ENCODE measurements at regions not wholly inside any gene's neighbourhood (a gene's known extent, or its start where the extent isn't known, plus 50 kb on each side); places are given as distances from the start of the nearest gene placed in this dataset.

DNA sequence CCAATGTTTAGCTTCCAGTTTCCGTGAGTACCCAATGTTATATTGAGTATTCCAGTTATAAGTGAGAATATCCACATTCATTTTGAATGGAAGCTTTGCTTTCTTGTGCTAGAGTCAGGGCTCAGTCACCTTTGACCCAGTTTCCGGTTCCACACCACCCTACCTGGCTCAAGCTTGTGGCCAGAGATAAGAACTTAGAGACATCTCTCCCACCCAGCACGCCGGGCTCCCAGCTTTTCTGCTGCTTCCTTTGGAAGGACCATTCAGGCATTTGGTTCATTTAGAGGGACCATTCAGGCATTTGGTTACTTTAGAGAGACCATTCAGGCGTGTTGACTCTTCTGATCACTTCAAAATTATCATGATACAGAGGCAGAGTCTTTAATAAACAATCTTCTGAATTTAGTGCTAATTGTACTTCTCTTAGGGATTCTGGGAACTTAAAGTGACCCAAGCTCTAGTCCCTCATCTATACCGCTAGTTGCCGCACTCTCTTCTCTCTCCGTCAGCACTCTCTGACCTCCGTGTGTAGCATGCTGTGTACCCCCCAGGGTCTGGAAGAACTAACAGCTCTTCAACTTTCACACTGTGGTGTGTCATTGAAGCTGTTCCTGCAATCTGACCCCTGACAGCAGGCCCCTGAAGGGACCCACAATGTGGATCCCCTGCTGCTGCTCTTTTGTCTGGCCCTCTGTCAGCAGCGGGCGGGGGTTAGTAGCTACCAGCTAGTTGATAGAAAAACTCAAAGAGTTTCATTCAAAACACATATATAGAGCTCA is 943.1 kb downstream of the ARAP2 start:
- Histone ChIP-seq H3K4me3 (no peak overlapping the region), H3K4me1 (no peaks in the 10 kb centered on the region), H3K9me3 (no peaks in the 10 kb centered on the region), H3K27ac (no peak overlapping the region), H3K36me3 (no peaks in the 10 kb centered on the region), H3K27me3 (no peaks in the 10 kb centered on the region)
- DNase-seq (no peak), ATAC-seq (no peak)
- in situ Hi-C loops (cut with MboI; ENCODE audit: low sequenced_read_pairs in 4 of 4) (loop anchor here in 1 of 4 donors (25.0 kb wide), 1 partner anchor 89 kb away; no protein-coding TSS in a partner anchor), intact Hi-C loops (cut with DNase I; ENCODE audit: low total_unique reads) (no loop called here)
- TF ChIP-seq, protein P1, sequence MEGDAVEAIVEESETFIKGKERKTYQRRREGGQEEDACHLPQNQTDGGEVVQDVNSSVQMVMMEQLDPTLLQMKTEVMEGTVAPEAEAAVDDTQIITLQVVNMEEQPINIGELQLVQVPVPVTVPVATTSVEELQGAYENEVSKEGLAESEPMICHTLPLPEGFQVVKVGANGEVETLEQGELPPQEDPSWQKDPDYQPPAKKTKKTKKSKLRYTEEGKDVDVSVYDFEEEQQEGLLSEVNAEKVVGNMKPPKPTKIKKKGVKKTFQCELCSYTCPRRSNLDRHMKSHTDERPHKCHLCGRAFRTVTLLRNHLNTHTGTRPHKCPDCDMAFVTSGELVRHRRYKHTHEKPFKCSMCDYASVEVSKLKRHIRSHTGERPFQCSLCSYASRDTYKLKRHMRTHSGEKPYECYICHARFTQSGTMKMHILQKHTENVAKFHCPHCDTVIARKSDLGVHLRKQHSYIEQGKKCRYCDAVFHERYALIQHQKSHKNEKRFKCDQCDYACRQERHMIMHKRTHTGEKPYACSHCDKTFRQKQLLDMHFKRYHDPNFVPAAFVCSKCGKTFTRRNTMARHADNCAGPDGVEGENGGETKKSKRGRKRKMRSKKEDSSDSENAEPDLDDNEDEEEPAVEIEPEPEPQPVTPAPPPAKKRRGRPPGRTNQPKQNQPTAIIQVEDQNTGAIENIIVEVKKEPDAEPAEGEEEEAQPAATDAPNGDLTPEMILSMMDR (IDR thresholded peaks at IDR 0.05 in 4 of 5, conservative IDR thresholded peaks at IDR 0.05 in 1 of 5): no peak
- no peak for TF ChIP-seq POLR2A (IDR thresholded peaks at IDR 0.05)

DNA sequence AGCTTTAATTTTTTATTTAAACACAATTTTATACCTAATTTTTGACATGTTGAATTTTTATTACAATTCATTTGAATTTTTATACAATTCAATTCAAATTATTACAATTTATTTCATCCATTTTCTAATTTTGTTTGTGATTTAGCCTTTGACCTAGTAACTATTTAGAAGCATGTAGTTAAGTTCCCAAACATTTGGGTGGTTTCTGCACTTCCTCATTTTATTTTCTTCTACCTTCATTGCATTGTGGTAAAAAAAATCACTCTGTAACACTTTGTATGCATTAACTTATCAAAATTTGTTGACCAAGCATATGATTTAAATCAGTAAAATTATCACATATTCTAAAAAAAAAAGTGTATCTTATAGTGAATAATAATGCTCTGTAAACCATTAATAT is 928.9 kb downstream of the ARAP2 start:
- no peaks in the 10 kb centered on the region for H3K4me1 ChIP-seq
- H3K36me3 ChIP-seq: no peaks in the 10 kb centered on the region
- no peaks in the 10 kb centered on the region for H3K9me3 ChIP-seq
- in situ Hi-C loops (cut with MboI; ENCODE audit: low sequenced_read_pairs in 4 of 4) (loop anchor here in 1 of 4 donors (25.0 kb wide), 1 partner anchor 103 kb away; no protein-coding TSS in a partner anchor), intact Hi-C loops (cut with DNase I; ENCODE audit: low total_unique reads) (no loop called here)
- H3K27me3 ChIP-seq: no peaks in the 10 kb centered on the region
- no peak for ATAC-seq
- TF ChIP-seq POLR2A (IDR thresholded peaks at IDR 0.05): no peak
- TF ChIP-seq, protein P1 (IDR thresholded peaks at IDR 0.05 in 4 of 5, conservative IDR thresholded peaks at IDR 0.05 in 1 of 5): no peak
- H3K27ac ChIP-seq: no peak overlapping the region
- no peak for DNase-seq
- no peak overlapping the region for H3K4me3 ChIP-seq

DNA sequence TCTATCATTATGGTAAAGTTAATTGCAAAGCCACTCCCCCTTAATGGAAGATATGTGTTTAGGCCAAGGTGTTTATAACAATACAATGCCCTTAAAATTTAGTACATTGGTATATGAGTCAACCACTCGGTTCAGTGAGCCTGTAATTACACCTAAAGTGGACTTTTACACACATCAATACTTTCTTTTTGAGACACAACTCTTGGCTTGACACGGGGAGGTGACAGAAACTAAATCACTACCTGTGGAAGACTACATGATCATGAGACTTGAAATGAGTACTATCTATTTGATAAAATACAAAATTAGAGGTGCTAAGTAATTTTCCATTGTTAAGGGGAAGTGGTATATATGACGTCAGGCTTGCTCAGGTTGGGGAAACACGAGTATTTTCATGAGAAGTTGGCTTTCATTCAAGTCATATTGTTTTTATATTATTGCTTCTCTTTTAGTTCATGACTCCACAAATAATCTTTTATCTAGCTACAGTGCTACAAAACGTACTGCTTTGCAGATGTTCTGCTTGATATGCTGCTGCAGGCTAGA is 918.3 kb downstream of the ARAP2 start:
- Histone ChIP-seq H3K27me3 (no peaks in the 10 kb centered on the region), H3K27ac (no peak overlapping the region), H3K4me3 (no peak overlapping the region), H3K4me1 (no peaks in the 10 kb centered on the region), H3K36me3 (no peaks in the 10 kb centered on the region), H3K9me3 (no peaks in the 10 kb centered on the region)
- no peak for TF ChIP-seq POLR2A (IDR thresholded peaks at IDR 0.05)
- TF ChIP-seq, protein P1 (IDR thresholded peaks at IDR 0.05 in 4 of 5, conservative IDR thresholded peaks at IDR 0.05 in 1 of 5): no peak
- DNase-seq: no peak
- in situ Hi-C loops (cut with MboI; ENCODE audit: low sequenced_read_pairs in 4 of 4): no loop called here
- intact Hi-C loops (cut with DNase I; ENCODE audit: low total_unique reads): no loop called here
- no peak for ATAC-seq

DNA sequence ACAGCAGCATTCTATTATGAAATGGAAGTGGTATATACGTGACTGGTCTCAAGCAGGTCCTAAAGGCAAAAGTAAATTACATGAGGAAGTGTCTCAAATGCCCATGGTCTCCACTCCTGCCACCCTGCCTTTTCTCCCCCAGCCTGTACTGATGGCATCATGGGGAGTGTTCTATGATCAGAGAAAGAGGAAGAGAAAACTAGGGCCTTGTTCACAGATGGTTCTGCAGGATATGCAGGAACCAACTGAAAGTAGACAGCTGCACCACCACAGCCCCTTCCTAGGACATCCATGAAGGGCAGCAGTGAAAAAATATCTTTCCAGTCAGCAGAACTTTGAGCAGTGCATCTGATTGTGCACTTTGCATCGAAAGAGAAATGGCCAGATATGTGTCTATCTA is 901.5 kb downstream of the ARAP2 start:
- in situ Hi-C loops (cut with MboI; ENCODE audit: low sequenced_read_pairs in 4 of 4): no loop called here
- ATAC-seq (no peak), DNase-seq (no peak)
- Histone ChIP-seq H3K36me3 (no peaks in the 10 kb centered on the region), H3K27ac (no peak overlapping the region), H3K27me3 (no peaks in the 10 kb centered on the region), H3K4me1 (no peaks in the 10 kb centered on the region), H3K4me3 (no peak overlapping the region), H3K9me3 (no peaks in the 10 kb centered on the region)
- intact Hi-C loops (cut with DNase I; ENCODE audit: low total_unique reads): no loop called here
- no peak for TF ChIP-seq POLR2A (IDR thresholded peaks at IDR 0.05)

DNA sequence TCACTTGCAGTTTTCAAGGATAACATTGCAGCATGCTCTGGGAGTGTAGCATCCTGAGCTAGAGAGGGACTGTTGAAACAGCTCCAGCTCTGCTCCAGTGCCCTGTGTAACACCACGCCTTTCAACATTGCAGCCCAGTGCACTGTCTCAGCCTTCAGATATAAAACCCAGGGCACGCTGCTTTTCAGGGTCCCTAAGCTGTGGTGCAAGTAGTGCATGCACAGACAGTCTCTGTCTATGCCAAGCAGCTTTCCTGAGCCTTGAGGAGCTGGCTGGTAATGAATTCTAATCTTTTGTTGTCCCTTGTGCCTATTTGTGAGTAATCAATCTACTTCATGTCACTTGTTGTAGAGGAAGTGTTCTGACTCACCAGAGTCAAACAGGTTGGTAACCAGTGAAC is 897.0 kb downstream of the ARAP2 start:
- in situ Hi-C loops (cut with MboI; ENCODE audit: low sequenced_read_pairs in 4 of 4) (no loop called here), intact Hi-C loops (cut with DNase I; ENCODE audit: low total_unique reads) (no loop called here)
- Histone ChIP-seq H3K27ac (no peak overlapping the region), H3K27me3 (no peaks in the 10 kb centered on the region), H3K4me1 (no peaks in the 10 kb centered on the region), H3K36me3 (no peaks in the 10 kb centered on the region), H3K9me3 (no peaks in the 10 kb centered on the region), H3K4me3 (no peak overlapping the region)
- DNase-seq (no peak), ATAC-seq (no peak)
- TF ChIP-seq, protein P1 (IDR thresholded peaks at IDR 0.05 in 4 of 5, conservative IDR thresholded peaks at IDR 0.05 in 1 of 5): no peak
- TF ChIP-seq POLR2A (IDR thresholded peaks at IDR 0.05): no peak
